ENCODE measurements at regions not wholly inside any gene's neighbourhood (a gene's known extent, or its start where the extent isn't known, plus 50 kb on each side); places are given as distances from the start of the nearest gene placed in this dataset.

DNA sequence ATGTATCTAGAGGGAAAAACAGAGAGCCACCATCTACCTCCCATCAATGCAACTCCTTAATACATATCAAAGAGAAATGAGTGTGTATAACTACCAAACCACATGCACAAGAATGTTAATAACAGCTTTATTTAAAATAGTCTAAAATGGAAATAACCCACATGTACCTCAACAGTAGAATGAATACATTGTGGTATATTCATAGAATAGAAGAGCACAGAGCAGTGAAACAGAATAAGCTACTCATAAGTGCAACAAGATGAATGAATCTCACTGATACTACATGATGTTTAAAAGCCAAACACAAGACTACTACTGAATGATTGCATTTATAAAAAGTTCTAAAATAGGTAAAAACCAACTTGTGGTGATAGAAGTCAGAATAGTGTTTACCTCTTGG is 232.5 kb downstream of the BTG1 start:
- TF ChIP-seq POLR2AphosphoS5 (IDR thresholded peaks at IDR 0.05), result no peak
- TF ChIP-seq, protein P1, sequence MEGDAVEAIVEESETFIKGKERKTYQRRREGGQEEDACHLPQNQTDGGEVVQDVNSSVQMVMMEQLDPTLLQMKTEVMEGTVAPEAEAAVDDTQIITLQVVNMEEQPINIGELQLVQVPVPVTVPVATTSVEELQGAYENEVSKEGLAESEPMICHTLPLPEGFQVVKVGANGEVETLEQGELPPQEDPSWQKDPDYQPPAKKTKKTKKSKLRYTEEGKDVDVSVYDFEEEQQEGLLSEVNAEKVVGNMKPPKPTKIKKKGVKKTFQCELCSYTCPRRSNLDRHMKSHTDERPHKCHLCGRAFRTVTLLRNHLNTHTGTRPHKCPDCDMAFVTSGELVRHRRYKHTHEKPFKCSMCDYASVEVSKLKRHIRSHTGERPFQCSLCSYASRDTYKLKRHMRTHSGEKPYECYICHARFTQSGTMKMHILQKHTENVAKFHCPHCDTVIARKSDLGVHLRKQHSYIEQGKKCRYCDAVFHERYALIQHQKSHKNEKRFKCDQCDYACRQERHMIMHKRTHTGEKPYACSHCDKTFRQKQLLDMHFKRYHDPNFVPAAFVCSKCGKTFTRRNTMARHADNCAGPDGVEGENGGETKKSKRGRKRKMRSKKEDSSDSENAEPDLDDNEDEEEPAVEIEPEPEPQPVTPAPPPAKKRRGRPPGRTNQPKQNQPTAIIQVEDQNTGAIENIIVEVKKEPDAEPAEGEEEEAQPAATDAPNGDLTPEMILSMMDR (IDR thresholded peaks at IDR 0.05), result no peak
- TF ChIP-seq POLR2A (IDR thresholded peaks at IDR 0.05), result no peak
